Activated CD4-positive, alpha-beta T cell treated with anti-CD3 and anti-CD28 coated beads, Interleukin-2, amount 50 U/mL, for 24 hours (primary cell): ENCODE measurements at regions not wholly inside any gene's neighbourhood (a gene's known extent, or its start where the extent isn't known, plus 50 kb on each side); places are given as distances from the start of the nearest gene placed in this dataset.

Experiments
- DNase-seq, 2 donors: peaks; one replicate each; pipeline ENCODE4 v3.0.0-alpha.2; 2020; ENCODE audit warnings: low read depth in 1 of 2, low spot score in 1 of 2

DNA sequence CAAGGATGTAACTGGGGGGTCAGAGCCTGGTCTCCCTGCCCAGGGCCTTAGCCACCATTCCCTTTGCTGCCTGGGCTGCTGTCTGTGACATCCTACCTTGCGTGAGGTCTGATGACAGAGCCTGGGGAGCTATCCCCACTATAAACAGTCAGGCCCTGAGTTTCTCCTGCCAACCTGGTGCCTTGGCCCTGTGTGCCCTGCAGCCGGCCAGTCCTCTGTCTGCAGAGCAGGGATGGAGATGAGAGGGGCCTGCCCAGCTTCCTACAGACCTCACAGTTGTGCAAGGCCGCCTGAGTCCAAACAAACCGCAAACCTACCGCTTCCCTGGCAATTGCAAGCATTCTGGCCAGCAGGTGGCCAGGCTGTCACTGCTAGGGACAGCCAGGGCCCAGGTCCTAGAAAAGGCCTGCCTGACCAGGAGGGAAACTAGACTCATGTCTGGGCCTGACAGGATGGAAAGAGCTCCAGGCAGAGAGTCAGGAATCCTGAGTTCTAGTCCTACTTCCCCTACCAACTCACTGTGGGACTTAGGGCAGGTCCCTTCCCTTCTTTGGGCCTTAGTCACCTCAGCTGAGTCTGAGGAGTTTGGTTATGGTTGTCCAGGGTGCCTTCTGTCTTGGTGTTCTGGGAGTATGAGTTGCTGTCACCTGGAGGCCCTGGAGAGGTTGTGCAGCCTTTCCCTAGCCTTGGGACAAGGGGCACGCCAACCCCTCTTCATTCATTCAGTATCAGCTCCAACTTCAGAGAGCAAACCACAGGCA is 86.2 kb downstream of the VEGFA start:
- no peak for DNase-seq

DNA sequence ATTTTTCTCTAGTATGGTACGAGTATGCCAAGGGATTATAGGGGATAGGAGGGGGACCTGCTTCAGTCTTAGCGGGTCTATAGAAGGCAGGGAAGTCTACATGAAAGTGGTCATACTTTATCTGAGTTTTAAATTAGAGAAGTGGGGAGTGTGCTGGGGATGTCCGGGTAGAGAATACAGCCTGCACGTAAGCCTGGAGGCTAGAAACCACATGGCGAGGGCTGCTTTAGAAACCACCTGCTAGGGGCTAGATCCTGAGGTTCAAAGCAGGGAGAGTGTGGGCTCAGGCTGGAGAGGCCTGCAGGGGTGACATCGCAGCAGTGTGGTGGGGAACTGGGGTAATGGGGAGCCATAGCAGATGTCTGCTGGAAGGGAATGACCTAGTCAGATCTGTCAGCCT is 85.2 kb downstream of the VEGFA start:
- no peak for DNase-seq

DNA sequence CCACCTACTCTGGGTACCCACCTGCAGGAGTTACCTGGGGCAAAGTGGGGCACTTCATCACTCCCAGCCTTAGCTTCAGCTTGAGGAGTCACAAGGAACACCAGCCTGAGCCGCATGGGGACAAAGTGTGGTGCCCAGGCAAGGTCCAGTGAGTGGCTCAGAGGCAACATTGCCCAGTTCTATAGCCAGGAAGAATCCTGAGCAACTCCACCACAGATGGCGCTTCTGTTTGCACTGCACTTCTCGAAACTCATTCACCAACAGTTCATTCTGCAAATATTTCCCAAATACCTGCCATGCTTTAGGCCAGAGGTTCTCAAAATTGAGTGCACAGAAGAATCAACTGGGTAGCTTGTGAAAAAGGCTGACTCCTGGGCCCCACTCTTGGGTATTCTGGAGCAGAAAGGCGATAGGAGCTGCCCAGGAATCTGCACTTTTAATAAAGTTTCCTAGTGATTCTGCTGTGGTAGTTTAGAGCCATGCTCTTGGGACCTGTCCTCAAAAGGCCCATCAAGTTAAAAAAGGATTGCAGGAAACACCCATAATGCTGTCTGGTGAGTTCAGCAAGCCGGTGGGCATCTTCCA is 83.1 kb downstream of the VEGFA start:
- no peak for DNase-seq

DNA sequence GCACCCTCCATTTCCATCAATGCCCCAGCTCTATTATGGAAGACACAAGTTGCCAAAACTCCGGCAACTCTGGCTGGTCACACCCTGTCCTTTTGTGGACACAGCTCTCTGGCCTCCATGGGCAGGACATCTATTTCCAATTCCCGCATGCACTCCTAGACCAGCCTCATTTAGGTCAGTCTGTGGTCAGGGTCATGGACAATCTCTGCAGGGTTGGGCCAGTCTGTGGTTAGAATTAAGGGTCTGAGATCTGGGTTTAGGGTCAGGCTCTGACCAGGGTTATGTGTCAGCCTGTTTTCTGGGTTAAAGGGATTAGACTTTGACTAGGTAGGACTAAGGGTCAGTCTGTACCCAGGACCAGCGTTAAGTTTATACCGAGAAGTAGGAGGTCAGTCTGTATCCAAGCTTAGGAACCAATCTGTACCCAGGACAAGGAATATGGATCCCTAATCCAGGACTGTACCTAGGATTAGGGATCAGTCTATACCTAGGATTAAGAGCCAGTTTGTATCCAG is 82.4 kb downstream of the VEGFA start:
- DNase-seq = no peak

DNA sequence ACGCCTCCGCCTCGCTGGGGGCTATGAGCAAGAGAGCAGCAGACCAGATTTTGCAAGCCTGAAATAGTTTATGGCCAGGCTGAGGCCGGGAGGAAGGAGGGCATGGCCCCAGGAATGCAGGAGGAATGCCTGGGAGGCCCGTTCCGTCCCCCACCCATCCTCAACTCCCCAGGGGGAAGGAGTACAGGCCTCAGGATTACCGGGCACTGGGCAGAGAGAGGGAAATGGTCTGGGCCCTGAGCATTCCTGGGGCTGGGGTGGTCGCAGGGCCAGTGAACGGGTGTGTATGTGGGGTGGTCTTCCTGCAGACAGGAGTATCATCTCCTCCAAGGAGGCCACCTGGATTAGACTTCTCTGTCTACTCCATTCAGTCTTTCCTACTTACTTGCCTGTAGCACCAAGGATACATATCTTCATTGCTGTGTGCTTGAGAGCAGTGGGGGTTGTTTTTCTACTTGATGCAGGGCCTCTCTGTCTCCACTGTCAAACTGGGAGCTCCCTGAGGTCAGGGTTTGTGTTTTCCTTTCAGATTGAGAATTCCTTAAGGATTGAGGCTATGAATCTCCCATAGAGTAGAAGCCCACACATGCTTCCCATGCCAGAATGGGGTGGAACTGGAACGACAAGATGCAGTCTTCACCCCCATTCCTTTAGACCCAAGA is 81.3 kb downstream of the VEGFA start:
- no peak for DNase-seq

DNA sequence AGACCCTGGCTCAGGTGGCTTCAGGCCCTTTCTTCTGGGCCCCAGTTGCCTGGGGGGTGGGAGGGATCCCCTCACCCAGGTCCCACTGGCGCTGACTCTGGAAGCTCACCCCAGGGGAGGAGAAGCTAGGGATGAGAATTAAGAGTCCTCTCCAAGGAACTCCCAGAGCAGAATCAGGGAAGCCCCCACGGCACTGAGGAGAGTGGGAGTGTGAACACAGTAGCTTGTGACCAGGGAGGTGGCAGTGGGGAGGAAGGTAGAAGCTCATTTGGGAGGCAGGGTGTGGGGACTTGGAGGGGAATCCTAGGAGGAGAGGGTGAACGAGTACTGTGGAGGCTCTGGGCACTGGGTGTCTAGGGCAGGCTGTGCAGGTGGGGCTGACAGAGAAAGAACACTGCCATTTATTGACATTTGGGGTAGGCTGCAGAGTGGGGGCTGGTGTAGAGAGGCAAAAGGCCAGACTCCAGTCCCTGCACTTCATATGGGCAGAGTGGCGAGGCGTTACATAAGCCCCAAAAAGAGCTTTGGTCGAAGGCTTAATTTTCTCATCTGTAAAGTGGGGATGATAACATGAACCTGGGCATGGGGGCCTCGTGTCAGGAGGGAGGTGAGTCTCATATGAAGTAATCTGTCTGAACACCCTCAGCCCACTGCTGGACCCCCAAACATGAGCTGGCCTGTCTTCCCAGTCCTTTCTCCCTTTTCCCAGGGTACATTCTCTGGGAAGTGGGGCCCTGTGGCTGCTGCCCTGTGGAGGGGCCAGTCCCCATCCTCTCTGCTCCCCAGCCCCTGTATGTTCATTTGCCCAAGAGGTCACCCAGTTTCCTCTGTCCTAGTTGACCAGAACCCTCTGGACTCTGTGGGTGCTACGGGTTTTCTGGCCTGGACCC is 80.5 kb downstream of the VEGFA start:
- no peak for DNase-seq

DNA sequence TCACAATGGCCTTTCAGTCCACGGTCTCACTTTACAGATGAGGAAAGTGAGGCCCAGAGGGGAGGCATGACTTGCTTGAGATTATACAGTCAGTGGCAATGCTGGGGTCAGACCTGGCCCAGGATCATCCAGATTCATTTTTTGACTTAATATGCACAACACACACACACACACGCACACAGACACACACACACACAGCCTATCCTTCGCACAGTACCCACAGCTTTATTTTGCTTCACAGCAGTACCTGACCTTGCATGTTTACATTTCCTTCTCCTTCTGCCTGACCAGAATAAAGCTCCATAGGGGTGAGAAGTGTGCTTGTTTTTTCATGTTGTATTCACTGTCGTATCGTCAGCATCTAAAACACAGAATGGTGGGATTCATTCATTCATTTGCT is 79.8 kb downstream of the VEGFA start:
- no peak for DNase-seq

DNA sequence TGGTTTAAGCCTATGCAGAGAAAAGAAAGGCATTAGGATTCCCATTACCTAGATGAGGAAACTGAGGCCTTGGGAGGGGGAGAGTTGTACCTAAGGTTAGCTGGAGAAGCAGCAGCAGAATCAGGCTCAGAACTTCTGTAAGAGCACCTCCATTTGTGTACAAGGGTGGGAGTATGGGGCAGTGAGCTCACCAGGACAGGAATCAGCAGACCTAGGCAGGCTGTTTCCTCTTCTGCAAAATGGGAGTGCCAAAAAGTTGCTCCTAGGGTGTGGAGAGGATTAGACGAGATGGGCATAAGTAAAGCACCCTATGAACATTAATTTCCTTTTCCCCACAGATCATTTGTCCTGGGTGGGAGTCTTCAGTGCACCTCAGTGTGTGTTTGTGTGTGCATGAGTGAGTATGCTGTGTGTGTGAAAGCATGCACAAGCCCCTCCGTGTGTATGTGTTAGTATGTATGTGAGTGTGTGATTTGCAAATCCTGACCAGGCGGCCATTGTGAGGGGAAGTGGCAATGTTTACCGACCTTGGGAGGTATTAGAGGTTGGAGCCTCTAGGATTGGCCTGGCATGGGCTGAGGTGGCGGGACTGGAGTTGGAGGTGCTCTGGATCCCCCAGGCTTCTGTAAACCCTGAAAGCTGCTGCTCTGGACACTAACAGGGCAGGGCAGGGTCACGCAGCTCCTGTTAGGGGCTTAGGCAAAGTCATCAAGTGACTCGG is 78.8 kb downstream of the VEGFA start:
- no peak for DNase-seq

DNA sequence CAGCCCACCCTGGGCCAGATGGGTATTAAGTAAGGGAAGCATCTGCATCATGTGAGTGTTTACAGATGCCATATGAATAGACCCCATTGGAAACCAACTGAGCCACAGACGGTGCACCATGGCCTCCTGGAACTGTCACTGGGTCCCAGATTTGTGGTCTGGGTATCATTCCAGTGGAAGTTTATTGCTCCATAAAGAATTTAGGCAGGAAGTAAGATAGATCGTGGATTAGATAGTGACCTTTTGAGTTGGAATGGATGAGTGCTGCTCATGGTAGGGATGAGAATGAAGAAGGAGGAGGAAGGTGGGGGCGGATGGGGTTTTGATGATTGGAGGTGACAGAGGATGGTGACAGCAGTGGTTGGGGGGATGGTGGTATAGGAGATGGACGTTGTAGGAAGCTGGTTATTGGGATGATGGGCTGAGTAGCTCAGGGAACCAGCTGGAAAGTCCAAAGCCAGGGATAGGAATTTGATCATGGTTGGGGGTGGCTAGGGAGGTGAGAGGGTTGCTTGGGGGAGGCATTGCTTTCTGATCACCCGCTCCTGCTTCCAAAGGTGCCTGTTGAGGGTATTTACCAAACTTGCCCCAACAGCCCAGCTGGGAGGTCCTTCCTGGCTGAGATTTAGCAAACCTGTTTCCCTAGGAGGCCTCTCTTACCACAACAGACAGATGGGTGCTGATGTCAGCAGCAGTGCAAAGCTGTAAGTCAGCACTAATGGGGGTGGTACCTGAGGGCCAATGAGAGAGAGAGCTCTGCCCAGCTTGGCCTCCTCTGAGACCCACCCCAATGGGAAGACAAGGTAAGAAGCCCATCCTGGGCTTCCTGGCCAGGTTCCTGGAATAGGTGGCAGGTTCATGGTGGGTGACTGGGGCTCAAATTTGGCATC is 78.0 kb downstream of the VEGFA start:
- DNase-seq = no peak

DNA sequence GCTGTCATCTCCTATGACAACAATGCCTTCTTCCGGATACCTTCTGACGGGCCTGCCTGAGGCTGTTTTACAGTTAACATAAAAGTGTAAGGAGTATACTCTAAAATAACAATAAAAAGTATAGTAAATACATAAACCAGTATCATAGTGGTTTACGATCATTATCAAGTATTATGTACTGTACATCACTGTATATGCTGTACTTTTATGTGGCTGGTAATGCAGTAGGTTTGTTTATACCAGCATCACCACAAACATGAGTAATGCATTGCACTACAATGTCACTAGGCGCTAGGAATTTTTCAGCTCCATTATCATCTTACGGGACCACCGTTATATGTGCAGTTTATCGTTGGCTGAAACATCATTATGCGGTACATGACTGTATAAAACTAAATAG is 76.5 kb downstream of the VEGFA start:
- DNase-seq = no peak

DNA sequence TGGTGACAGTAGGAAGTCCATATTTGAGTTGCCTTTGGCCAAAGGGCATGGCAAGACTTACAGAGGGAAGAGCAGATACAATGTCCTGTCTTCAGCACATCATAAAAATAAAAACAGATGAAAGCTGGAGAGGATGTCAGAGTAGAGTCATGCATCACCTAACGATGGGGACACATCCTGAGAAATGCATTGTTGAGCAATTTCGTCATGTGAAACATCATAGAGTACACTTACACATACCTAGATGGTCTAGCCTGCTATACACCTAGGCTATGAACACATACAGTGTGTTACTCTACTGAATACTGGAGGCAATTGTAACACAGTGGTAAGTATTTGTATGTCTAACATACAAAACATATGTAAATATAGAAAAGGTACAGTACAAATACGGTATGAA is 75.6 kb downstream of the VEGFA start:
- DNase-seq = no peak

DNA sequence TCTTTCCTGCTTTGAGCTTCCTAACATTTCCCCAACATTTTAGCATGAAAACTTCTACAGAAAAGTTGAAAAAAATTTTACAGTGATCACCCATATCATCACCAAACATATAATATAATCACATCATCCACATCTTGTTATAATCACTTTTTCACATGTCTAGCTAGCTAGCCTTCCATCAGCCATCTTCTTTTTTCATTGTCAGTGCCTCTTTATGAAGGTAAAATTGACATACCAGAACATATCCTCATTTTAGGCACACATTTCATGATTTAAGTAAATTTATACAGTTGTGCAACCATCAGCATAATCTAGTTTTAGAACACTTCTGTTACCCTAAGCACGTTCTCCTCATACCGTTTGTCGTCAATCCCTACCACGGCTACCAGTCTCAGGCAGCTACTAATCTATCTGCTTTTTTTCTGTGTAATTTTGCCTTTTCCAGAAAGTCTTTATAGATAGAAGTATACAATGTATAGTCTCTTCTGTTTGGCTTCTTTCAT is 73.7 kb downstream of the VEGFA start:
- DNase-seq = no peak

DNA sequence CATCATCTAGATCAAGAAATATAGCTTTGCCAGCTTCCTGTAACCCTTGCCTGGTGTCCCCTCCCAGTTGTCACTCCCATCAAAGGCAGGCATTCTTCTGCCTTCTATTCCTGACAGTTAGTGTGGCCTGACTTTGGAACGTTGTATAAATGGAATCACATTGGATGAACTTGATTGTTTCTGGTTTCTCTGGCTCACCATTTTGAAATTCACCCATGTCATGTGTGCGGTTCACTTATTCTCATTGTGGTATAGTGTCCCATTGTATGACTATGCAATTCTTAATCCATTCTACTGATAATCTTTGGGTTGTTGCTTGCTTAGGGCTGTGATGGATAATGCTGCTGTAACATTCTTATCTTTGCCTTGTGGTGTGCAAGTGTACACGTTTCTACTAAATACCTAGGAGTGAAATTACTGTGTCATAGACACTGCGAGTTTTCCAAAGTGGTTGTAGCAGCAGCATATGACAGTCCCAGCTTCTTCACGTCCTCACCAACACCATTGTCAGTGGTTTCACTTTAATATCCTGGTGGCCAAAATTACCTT is 73.2 kb downstream of the VEGFA start:
- DNase-seq = no peak

DNA sequence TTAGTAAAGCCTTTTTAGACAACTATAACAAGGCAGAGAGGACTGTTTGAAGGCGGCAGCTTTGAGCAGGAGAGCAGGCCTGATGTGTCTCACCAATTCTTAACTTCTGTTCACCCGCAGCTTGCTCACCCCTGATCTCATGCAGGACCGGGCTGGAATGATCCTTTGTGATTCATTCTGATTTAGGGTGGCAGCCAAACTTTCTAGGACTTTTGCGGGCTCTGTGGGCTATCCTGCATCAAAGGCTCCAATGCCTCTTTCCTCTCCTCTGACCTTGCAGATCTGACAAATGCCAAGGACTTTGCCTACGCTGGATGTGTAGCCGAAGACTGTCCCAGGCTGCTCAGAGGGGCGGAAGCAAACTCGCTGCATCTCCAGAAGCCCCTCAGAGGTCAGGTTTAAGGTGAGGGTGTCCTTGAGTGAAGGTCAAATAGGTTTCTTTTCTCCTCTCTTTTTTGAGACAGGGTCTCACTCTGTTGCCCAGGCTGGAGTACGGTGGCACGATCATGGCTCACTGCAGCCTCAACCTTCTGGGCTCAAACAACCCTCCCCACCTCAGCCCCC is 72.3 kb downstream of the VEGFA start:
- DNase-seq = no peak

DNA sequence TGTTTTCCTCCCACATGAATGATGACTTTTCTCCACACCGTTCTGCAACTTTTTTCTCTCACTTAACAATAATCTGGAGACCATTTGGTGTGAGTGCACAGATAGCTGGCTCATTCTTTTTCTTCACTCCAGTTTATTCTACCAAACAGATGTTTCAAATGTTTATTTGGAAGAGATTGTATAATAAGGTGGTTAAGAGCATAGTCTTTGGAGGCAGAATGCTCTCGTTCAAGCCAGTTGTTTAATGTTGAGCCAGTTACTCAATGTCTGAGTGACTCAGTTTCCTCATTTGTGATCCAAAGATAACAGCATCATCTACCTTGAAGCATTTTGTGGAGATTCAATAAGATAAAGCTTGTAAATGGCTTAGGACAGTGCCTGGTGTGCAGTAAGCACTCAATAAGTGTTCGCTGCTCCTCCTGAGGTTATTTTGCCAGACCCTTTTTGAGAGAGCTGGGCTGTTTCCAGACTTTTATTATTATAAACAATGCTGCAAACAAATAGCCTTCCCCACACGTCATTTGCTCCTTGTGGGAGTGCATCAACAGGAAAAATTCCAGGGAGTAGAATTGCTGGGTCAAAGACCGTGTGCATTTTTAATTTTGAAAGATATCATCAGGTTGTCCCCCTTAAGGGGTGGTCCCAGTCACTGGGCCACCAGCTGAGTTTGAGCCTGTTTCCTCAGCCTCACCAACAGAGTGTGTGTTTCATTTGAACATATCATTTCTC is 70.6 kb downstream of the VEGFA start:
- DNase-seq = no peak

DNA sequence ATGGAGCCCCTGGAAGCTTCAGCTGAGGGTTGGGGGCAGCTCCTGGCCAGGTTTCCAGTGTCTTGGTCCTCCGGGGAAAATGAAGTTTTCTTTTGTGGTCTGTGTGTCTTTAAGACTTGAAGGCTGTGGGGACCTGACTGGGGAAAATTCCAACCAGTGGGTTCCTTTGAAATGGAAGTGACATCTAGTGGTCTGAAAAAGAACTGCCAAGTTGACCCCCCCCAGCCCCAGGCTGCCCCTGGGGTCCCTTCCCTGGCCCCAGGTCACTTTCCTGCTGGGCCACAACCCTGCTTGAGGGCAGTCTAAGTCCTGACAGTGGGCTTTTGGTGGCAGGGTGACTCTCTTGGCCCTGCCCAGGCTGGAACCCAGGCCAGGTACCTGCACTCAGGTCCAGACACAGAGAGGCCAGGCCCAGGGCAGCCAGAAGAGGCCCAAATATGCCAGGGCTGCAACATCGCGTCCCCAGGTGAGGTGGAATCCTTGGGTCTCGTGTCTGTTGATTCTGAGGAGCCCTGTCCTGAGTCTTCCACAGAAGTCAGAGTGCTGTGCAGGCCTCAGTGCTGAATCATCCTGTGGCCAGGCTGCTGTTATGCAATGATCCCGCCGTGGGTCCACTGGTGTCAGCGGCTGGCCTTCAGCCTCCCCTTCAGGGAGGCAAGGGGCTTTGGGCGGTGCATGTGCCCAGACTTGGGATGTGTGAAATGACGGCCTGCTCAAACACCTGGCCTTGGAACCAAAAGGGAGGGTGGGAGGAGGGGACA is 68.4 kb downstream of the VEGFA start:
- no peak for DNase-seq

DNA sequence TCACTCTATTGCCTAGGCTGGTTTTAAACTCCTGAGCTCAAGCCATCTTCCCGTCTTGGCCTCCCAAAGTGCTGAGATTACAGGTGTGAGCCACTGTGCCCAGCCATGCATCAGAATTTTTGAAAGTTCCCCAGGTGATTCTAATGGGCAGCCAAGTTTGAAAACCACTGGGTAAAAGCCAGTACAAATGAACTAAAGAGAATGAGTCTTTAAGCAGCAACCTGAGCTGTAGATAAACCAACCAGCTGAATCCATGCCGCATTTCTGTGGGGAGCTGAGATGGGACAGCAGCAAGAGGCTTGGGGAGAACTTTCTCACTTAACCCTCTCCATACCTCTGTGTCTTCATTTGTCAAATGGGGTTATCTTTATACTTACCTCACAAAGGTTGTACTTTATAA is 67.5 kb downstream of the VEGFA start:
- no peak for DNase-seq
